GM12892 (cell line): ENCODE measurements at regions not wholly inside any gene's neighbourhood (a gene's known extent, or its start where the extent isn't known, plus 50 kb on each side); places are given as distances from the start of the nearest gene placed in this dataset.

Experiments used
- POLR2A ChIP-seq: IDR thresholded peaks from 2 replicates; pipeline ENCODE4 v1.6.1; 2011; ENCODE audit warnings: low read depth, low read length, control low read depth
- POLR2AphosphoS5 ChIP-seq: IDR thresholded peaks from 2 replicates; pipeline ENCODE4 v1.6.1; 2011; ENCODE audit warnings: low read depth, low read length, control low read depth
- TAF1 ChIP-seq: IDR thresholded peaks from 2 replicates; pipeline ENCODE4 v1.6.1; 2011; ENCODE audit warnings: low read depth, mild to moderate bottlenecking, control low read depth, low read length, borderline replicate concordance

- TF ChIP-seq POLR2AphosphoS5 (no peak), POLR2A (no peak), TAF1 (no peak)
Measured at GRCh38 chr6:98547634-98548033, 286.7 kb upstream of the POU3F2 start.
